Skeletal muscle tissue (tissue), 3 donors: ENCODE measurements at regions not wholly inside any gene's neighbourhood (a gene's known extent, or its start where the extent isn't known, plus 50 kb on each side); places are given as distances from the start of the nearest gene placed in this dataset.
"Not testable (repeated sequence)": the region's sequence is repeated elsewhere in the genome, so short reads cannot be mapped to it uniquely, and the experiment has no call there.

Experiments
- H3K27ac ChIP-seq: one replicate; pipeline ENCODE4 v1.7.0; 2013; ENCODE audit warnings: mild to moderate bottlenecking, low read depth, low read length, inconsistent platforms
- H3K27me3 ChIP-seq, 3 donors: one replicate each; pipeline ENCODE4 v1.7.0; 2013; ENCODE audit warnings: low read length in 3 of 3; ENCODE audit not compliant: control insufficient read depth in 3 of 3, insufficient read depth in 3 of 3
- H3K36me3 ChIP-seq, 3 donors: one replicate each; pipeline ENCODE4 v1.7.0; 2013; ENCODE audit warnings: low read length in 3 of 3; ENCODE audit not compliant: control insufficient read depth in 3 of 3, insufficient read depth in 3 of 3
- H3K4me1 ChIP-seq, 3 donors: one replicate each; pipeline ENCODE4 v1.7.0; 2013; ENCODE audit warnings: low read length in 3 of 3, mild to moderate bottlenecking in 3 of 3; ENCODE audit not compliant: control insufficient read depth in 3 of 3, insufficient read depth in 3 of 3
- H3K4me3 ChIP-seq, 3 donors: one replicate each; pipeline ENCODE4 v1.7.0; 2013; ENCODE audit warnings: low read length in 3 of 3
- H3K9ac ChIP-seq, 3 donors: one replicate each; pipeline ENCODE4 v1.7.0; 2013; ENCODE audit warnings: low read length in 3 of 3, mild to moderate bottlenecking in 3 of 3, moderate library complexity in 2 of 3, low read depth in 1 of 3
- H3K9me3 ChIP-seq, 3 donors: one replicate each; pipeline ENCODE4 v1.7.0; 2013; ENCODE audit warnings: low read length in 3 of 3; ENCODE audit not compliant: control insufficient read depth in 3 of 3
- donor health status: Osteomylitis.

- peaks cover 0 to 4% (median 0%) of the 10 kb centered on the region in 3 donors for H3K4me1 ChIP-seq
- H3K36me3 ChIP-seq: no peaks in the 10 kb centered on the region
- no peak overlapping the region for H3K27ac ChIP-seq
- H3K27me3 ChIP-seq: no peaks in the 10 kb centered on the region
- H3K9ac ChIP-seq: no peak overlapping the region
- H3K9me3 ChIP-seq: no peaks in the 10 kb centered on the region
- no peak overlapping the region for H3K4me3 ChIP-seq
These were observed 240.6 kb upstream of the CWC22 start for GRCh38 chr2:180247658-180248057.

GRCh38 chr2:180246268-180246667 is 239.2 kb upstream of the CWC22 start:
- Histone ChIP-seq H3K9me3 (no peaks in the 10 kb centered on the region), H3K27ac (no peak overlapping the region), H3K9ac (no peak overlapping the region), H3K4me3 (no peak overlapping the region), H3K4me1 (peaks cover 0 to 4% (median 0%) of the 10 kb centered on the region in 3 donors), H3K36me3 (no peaks in the 10 kb centered on the region), H3K27me3 (no peaks in the 10 kb centered on the region)

GRCh38 chr2:180240774-180241173 is 233.7 kb upstream of the CWC22 start:
- H3K36me3 ChIP-seq: no peaks in the 10 kb centered on the region
- no peak overlapping the region for H3K27ac ChIP-seq
- no peaks in the 10 kb centered on the region for H3K27me3 ChIP-seq
- H3K9me3 ChIP-seq: no peaks in the 10 kb centered on the region
- no peak overlapping the region for H3K4me3 ChIP-seq
- no peaks in the 10 kb centered on the region for H3K4me1 ChIP-seq
- H3K9ac ChIP-seq: no peak overlapping the region

GRCh38 chr2:180238729-180239128 is 231.6 kb upstream of the CWC22 start:
- Histone ChIP-seq H3K4me3 (no peak overlapping the region), H3K27me3 (no peaks in the 10 kb centered on the region), H3K9ac (no peak overlapping the region), H3K27ac (no peak overlapping the region), H3K4me1 (no peaks in the 10 kb centered on the region), H3K9me3 (no peaks in the 10 kb centered on the region), H3K36me3 (no peaks in the 10 kb centered on the region)

- H3K4me3 ChIP-seq, H3K27ac ChIP-seq, H3K9me3 ChIP-seq, H3K4me1 ChIP-seq, H3K27me3 ChIP-seq, H3K36me3 ChIP-seq, H3K9ac ChIP-seq: not testable (repeated sequence)
These were observed 229.0 kb upstream of the CWC22 start for GRCh38 chr2:180236061-180236460.

GRCh38 chr2:180235506-180235905 is 228.4 kb upstream of the CWC22 start:
- H3K36me3 ChIP-seq, H3K4me1 ChIP-seq, H3K9ac ChIP-seq, H3K9me3 ChIP-seq, H3K27me3 ChIP-seq, H3K27ac ChIP-seq, H3K4me3 ChIP-seq: not testable (repeated sequence)

- not testable (repeated sequence) for H3K27ac ChIP-seq, H3K27me3 ChIP-seq, H3K4me3 ChIP-seq, H3K36me3 ChIP-seq, H3K4me1 ChIP-seq, H3K9me3 ChIP-seq, H3K9ac ChIP-seq
These were observed 227.9 kb upstream of the CWC22 start for GRCh38 chr2:180234991-180235390.

- Histone ChIP-seq H3K9ac (no peak overlapping the region), H3K4me3 (no peak overlapping the region), H3K27ac (no peak overlapping the region), H3K9me3 (peaks cover 0 to 2% (median 0%) of the 10 kb centered on the region in 3 donors), H3K4me1 (no peaks in the 10 kb centered on the region), H3K27me3 (no peaks in the 10 kb centered on the region), H3K36me3 (no peaks in the 10 kb centered on the region)
These were observed 223.9 kb upstream of the CWC22 start for GRCh38 chr2:180231015-180231414.

GRCh38 chr2:180227461-180227860 is 220.4 kb upstream of the CWC22 start:
- Histone ChIP-seq H3K4me1 (no peaks in the 10 kb centered on the region), H3K36me3 (no peaks in the 10 kb centered on the region), H3K27ac (no peak overlapping the region), H3K9ac (no peak overlapping the region), H3K4me3 (no peak overlapping the region), H3K9me3 (peaks cover 0 to 3% (median 2%) of the 10 kb centered on the region in 3 donors), H3K27me3 (no peaks in the 10 kb centered on the region)

- Histone ChIP-seq H3K27me3 (no peaks in the 10 kb centered on the region), H3K9me3 (peaks cover 0 to 3% (median 2%) of the 10 kb centered on the region in 3 donors), H3K9ac (no peak overlapping the region)
These were observed 218.0 kb upstream of the CWC22 start for GRCh38 chr2:180225118-180225517.

GRCh38 chr2:180222644-180223043 is 215.5 kb upstream of the CWC22 start:
- Histone ChIP-seq H3K9me3 (peaks cover 0 to 5% (median 3%) of the 10 kb centered on the region in 3 donors), H3K4me3 (no peak overlapping the region), H3K27ac (no peak overlapping the region), H3K4me1 (no peaks in the 10 kb centered on the region), H3K27me3 (no peaks in the 10 kb centered on the region), H3K36me3 (no peaks in the 10 kb centered on the region), H3K9ac (no peak overlapping the region)

More at GRCh38 chr2:180225118-180225517, 218.0 kb upstream of the CWC22 start:
- Histone ChIP-seq H3K4me1 (no peaks in the 10 kb centered on the region), H3K36me3 (no peaks in the 10 kb centered on the region), H3K27ac (no peak overlapping the region), H3K4me3 (no peak overlapping the region)
